NCI-H1417 treated with DMSO at 0.1 percent for 48 hours (cell line): ENCODE measurements at regions not wholly inside any gene's neighbourhood (a gene's known extent, or its start where the extent isn't known, plus 50 kb on each side); places are given as distances from the start of the nearest gene placed in this dataset.

Experiments
- DNase-seq: peaks from one replicate; lab custom pipeline; 2025; lab: John Stamatoyannopoulos, UW

DNA sequence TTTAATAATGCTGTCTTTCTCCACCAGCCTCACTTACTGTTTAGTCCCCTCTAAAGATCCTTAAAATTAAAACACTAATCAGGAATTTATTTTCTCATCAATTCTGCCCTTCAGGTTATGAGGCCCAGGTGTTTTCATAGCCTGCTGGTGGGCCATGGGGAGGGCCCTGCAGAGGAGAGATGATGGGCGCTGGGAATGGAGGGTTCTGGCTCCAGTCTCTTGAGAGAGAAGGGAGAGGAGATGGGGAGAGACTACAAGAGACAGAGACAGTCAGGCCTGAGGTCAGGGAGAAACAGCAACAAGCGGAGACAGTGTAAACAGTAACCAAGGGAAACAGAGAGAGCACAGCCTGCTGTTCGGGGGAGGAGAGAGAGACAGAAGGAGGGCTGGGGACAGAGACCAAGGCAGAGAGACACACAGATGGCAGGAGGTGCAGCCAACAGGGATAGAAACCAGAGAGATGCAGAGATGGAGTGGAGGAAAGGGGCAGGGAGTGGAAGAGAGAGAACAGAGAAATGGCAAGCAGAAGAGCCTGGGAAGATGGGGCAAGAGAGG is 187.3 kb upstream of the SYT13 start:
- DNase-seq: no peak

DNA sequence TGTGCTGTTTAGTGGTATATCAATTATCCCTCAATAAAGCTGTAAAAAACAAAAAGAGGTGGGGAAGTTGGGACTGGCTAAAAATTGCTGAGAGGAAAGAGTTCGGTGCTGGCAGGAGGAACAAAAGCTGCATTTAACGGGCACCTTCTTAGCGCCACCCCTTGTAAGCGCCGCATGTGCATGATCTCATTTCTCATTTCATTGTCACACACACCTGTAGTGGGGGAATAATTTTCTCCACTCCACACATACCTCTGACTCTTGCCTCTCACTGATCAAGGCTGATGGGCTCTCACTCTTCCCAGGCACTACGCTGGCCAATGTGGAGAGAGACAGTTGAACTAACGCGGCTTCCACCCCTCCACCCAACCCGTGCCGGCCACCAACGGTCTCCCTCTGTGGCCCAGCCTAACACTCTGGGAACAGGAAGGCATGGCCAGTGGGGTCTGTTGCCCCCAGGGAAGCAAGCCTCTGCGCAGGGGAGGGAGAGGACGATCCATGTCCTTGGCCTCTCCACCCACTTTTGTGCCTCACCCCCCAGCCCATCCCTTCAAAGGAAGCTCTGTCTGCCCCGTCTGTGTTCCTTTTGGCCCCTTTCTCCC is 186.7 kb upstream of the SYT13 start:
- DNase-seq: no peak

DNA sequence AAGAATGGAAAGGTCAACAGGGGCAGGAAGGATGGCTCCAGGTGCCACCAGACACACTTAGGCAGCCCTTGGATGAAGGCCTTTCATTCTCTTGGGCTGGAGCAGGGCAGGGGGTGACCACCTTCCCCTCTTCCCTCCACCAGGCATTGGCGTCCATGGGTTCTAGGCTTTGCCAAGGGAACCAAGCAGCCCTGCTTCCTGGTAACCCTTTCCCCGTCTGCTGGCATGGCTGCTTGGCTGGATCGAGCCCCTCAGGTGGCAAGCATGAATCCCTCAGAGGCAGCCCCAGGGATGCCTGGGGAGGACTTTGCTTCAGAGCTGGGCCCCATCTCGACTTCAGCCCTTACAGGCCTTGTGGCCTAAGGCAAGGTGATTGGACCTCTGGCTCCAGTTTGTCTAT is 185.1 kb upstream of the SYT13 start:
- no peak for DNase-seq

DNA sequence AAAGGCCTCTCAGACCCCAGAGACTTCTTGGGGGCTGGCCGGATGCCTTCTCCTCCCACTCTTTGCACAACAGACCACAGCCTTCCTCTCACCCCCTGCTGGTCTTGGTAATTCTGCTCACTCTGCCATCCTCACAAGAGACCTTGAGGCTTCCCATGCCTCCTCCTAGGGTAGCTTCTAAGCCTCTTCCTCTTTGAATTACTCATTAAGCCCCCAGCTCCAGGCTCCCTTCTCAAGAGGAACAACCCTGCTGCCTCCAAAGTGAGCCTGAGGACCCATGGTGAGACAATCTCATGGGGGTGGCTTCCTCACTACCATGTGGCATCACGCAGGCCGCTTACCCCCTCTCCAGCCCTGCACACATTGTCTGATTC is 184.6 kb upstream of the SYT13 start:
- no peak for DNase-seq

DNA sequence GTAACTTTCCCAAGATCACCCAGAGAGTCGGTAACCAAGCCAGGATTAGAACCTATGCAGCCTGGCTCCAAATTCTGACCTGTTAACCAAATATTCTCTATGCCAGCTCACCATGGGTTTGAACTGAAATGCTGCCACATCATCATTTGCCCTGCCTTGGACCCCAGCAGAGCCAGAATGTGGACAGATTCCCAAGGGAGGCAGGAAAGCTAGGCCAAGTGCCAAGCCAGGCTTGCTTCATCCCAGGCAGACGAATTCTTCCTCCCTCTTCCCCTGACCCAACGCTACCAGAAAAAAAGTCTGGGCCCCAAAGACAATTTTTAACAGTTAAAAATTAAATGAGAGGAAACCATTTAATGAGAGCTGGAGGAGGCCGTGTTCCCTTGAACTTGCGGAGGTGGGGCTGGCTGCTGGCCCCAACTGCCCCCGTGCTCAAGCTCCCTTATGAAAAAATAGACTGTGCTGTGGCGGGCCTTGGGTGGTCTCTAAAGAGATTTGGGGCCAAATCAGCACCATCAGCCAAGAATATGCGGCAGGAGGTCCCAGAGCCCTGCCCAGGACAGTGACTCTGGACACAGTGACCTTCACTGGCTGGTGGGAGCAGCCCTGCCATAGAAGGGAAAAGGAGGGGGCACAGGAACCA is 184.1 kb upstream of the SYT13 start:
- no peak for DNase-seq

DNA sequence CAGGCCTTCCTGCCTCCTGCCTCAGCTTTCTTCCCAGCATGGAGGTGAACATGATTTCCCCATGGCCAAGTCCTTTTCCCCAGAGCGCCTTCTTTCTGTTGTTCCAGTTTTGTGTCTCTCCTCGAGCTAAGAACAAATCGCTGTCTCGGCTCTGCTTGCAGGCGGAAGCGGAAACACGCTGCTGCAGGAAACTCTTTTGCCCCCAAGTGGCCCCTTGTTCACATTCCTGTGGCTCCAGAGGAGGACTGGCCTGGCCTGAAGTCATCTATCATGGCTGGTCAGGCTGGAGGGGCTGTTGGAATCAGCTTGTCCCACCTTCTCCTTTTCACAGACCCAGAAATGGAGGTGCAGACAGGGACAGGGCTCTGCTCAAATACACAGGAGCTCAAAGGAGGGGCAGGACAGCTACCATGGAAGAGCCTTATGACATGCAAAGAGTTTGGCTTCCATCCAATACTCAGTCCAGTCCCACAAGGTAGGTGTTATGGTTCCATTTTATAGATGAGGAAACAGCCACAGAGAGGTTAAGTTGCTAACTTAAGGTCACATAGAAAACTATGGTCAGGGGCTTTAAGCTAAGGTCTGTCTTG is 182.2 kb upstream of the SYT13 start:
- DNase-seq: no peak

DNA sequence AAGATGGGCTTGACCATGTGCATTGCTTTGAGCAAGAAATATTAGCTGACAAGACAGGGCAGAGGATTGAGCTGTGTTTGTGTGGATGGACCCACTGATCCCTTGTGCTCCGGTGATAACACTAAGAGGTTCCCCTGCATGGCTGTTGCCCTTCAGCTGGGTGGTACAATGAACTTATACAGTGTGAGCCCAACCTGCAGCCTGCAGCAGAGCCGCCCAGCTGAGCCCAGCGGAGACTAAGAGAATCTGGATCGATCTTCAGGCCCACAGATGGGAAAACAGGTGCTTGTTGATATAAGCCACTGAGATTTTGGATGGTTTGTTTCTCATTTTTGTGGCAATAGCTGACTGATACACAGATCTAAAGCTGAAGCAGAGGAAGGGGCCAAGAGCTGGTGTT is 177.4 kb upstream of the SYT13 start:
- DNase-seq: no peak

DNA sequence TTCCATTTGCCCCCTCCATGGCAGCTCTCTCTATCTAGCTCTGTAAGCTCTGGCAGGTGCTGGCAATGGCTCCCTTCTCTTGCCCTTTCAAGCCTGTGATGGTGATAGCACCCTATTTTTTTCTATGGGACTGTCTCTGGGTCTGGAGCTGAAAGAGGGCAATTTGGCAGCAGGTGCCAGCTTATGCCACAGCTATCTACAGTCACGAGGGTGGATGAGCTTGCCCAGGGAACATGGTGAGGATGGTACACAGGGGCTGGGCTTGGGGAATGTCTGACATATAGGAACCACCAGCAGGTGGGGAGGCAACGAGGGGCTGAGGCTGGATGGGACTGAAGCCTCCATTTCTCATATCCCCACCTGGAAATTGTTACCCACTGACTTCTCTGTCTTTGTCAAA is 175.4 kb upstream of the SYT13 start:
- DNase-seq: no peak

DNA sequence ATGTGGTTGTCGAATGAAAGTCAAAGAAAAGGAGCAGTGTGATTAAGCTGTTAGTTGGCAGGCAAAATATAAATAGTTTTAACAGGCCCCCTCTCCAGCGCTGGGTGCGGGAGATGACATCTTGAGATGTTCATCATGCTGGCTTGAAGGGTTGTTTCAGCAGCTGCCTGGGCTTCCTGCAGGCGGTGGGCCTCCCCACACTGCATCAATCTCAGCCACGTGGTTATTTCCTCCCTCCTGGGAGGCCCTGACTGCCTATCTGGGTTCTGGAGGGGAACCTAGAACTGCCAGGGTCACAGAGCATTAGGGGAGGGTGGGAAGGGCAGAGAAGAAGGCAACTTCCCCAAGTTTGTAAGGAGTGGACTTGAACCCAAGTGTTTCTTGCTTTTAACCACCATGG is 173.3 kb upstream of the SYT13 start:
- DNase-seq: no peak

DNA sequence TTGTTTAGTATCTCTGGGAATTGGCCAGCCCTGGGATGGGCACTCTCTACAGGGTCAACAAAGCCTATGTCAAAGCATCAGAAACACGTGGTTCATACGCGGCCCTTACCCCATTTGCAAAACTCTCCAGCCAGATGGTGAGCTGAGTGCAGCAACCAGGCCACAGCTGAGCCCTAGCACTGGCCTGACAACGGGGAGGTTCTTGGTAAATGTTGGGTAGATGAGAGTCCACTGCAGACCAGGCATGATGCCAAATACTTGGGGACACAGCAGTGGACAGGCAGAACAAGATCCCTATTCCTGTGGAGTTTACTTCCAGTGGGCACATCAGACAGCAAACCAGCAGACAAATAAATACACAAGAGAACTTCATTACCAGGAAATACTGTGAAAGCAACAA is 172.1 kb upstream of the SYT13 start:
- DNase-seq: no peak

DNA sequence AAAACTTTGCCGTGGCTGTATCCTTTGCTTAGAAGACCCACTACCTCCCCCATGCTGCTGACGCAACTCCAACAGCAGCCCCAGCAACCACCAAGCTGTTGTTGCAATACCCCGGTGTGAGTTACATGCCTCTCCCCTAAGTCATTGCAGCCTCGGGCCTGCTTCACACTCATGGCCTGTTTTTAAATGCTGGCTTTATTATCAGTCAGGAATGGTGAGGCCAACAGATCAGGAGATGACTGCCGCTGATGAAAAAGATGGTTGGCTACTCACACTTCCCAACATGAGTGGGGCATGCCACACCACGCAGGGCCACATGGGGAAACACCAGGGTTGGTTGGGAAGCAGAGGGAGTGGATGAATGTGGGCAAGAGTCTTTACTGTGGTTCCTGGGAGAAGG is 171.5 kb upstream of the SYT13 start:
- DNase-seq: no peak

DNA sequence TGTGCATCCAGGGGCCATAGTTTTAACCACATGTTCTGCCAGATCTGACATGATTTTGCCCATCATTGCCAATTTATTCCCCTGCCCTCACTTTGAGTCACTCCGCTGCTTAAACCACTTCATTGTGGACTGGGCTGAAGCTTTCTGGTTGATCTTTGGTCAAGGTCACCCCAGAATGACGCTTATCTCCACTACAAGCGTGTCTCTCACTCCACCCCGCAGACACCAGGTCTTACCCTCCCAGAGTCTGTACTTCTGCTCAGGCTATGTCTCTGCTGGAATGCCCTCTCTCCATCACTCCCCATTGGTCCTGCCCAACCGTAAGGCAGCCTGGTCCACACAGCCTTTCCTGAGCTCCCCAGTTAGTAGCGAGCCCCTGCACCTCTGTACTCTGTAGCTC is 170.5 kb upstream of the SYT13 start:
- DNase-seq: no peak

DNA sequence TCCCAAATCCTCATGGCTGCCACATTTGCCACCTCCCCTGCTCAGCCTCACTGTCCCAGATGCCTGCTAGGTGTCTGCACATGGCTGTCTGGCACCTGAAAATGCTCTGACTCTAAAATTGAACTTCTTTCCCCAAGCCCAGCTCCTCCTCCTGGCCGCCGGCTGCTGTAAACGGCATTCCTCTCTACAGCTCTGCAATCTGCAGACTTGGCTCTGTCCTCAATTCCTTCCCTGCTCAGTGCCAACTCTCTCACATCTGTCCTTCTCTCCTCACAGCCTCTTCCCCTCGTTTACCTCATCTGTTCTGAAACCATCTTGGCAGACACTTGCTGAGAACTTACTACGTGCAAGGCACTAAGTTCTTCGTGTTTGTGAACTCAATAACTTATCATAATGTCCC is 169.4 kb upstream of the SYT13 start:
- no peak for DNase-seq

DNA sequence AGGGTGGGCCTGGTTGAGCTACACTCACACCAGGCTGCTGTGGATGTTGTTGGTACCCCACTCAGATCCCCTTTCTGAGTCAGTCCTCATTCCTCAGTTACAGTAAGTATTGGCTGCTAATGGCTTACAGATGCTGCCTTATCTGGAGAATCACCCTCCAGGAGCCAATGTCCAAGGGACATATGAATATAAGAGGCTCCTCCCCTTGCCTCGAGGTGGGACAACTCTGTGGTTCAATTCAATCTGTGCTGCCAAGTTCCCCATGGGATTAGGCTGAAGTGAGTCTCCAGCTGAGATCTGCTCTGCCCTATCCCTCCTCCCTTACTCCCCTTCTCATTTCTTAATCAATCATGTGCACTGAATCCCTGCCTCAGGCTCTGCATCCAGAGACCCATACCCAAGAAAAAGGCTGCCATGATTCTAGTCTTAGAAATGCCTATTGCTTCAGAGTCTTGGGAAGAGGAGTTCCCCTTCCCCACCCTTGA is 168.8 kb upstream of the SYT13 start:
- DNase-seq: no peak

DNA sequence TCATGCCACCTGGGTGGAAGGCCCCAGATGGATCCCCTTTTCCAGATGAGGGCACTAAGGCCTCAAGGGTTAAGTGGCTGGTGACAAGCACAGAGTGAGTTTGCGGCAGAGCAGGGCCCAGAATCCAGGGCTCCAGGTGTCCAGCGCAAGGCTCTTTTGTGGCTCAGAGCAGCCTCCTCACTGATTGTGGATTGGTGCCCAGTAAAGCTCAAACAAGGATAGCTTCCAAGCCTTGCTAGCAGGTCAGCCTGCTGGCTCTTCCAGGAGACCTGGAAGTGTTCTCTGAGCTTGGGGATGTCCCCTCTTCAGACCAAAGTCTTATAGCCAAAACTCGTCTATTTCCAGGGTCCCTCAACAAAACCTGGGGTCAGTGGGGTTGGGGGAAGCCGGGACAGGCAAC is 167.6 kb upstream of the SYT13 start:
- DNase-seq: no peak

DNA sequence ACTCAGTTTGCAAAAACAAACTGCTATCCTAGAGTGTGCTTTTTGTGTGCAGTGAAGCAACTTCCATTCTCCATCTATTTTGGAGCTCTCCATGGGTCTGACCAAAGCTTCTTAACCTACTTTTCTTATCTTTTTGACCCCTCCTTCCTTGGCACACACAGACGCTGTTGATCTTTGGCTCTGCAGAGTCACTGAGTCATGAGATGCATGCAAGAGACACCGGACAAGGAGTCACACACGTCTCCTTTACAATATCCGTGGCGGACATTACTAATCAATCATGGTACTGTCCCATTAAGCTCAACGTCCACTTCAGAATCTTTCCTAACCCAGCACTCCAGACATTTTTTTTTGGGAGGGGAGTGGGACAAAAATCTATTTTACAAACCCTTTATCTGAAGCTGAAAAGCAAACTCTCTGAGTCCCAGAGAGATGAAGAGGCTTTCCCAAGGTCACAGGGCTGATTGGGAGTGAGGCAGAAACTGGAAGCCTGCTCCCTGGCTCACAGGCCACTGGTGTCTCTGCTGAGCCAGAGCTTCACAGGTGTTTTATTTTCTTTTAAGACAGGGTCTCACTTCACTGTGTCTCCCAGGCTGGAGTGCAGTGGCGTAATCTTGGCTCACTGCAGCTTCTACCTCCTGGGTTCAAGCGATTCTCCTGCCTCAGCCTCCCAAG is 165.8 kb upstream of the SYT13 start:
- no peak for DNase-seq

DNA sequence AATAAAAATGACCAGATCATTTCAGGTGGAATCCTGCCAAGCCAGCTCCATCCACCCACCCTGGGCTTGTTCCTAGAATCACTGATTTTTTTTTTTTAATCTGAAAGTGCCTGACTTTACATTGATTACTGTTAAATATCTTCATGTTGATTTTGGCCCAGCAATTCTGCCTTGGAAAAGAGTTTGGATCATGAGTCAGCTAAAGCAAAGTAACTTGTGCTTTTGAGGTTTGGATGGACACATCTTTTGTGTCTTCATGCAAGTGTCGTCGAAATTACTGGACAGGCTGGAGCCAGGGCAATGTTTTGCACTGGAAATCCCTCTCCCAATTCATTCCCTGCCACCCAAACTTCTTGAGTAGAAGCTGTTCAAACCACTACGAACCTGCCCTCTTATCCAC is 164.0 kb upstream of the SYT13 start:
- DNase-seq: no peak

DNA sequence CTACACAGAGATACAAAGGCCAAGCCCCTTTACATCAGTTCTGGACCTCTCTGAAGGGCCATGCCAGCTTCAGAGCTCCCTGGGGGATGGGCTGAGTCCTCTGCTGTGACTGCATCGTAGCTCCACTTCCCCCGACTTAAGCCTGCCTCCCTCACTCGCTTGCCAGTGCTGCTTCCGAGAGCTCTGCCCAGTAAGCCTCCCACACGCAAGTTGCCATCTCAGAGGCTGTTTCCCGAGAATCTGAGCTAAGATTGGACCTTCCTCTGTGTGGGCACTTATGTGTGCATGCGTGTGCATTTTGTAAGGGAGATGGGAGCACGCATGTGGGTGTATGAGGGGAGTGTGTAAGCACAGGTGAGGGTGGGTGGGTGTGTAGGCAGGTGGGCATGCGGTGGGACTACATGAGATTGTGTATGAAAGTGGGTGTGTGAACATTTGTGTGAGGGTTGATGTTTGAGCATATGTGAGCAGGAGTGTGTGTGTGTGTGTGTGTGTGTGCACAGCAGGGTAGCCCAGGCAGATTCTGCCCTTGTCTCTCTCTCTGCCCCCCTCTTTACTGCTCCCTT is 163.0 kb upstream of the SYT13 start:
- DNase-seq: no peak

DNA sequence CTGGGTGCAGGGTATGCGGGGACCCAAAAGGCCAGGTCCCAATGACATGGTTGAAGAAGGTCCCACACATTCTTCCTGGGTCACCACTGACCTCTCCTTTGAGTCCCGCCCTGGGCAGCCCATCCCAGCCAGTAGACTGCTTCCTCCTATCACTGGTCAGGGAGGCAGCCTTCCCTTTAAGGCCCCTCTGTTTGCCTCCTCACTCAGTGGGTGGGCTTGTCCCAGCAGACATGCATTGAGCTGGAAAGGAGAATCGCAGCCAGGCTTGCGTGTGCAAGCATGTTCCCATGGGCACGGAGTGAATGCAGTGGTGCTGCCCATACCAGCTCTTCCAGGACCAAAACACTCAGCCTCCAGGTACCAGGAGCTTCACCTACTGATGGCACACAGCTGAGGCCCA is 162.4 kb upstream of the SYT13 start:
- DNase-seq: no peak

DNA sequence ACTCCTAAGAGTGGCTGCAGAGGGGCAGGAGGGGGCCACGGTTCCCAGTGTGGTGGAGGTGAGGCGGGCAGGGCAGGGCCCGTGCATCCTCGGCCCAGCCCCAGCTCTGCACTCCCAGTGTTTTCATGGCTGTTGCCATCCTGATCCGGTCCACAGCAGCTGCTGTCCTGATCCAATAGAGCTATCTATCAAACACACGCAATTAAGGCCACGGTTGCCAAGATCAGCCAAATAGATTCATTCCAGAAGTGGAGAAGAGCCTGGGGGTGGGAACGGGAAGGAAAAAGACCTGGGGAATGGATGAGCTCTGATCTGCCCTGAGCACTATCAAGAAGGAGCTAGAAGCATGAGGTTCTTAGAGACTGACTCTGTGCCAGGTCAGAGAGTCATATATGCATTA is 160.9 kb upstream of the SYT13 start:
- DNase-seq: no peak

DNA sequence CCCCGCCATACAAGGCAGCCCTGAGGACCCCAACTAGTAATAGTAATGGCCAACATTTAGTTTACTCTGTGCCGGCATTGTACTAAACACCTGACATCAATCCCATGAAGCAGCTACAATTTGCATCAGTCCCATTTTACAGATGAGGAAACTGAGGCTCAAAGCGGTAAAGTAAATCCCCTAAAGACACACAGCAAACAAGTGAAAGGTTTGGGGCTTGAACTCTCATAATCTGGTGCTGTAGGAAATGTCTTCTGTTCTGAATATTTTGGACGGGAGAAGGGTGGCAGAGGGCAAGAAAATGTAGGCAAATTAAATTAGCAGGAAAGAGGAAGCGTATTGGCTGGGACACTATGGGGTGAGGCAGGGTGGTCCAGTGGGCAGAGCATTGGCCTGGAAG is 160.3 kb upstream of the SYT13 start:
- no peak for DNase-seq

DNA sequence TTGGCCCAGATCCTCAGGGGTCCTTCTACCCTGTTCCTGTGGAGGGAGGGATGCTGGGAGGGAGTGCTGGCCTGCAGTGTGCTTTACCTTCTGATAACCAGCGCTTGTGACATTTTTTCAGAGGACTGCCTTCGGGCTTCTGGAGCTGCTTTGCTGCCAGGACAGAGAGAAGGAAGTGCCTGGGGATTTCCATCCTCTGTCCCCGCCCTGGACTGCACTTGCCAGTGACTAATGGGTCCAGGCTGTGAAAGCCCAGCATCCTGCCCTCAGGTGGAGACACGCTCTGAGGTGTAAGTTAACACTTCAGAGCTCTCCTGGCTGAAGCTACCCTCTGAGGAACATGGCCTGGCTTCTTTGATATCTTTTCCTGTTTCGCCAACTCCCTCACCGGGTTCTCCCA is 158.7 kb upstream of the SYT13 start:
- DNase-seq: no peak

DNA sequence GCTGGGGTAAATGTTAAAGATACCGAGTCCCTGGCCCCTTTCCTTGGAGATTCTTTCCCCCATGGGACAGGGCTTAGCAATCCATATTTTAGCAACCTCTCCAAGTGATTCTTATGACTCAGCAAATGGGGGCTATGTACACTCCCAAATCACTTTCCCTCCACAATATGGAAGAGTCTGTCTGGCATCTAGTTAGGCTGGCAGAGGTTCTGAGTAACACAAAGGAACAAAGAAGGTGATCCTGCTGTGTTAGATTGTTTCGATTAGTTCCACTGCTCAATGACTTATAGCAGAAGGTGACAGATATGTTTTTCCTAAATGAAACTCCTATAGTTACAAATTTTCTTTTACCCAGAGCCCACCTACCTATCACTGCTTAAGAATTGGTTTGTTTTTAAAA is 154.0 kb upstream of the SYT13 start:
- DNase-seq: no peak
